HL-60 (cell line): ENCODE measurements at regions not wholly inside any gene's neighbourhood (a gene's known extent, or its start where the extent isn't known, plus 50 kb on each side); places are given as distances from the start of the nearest gene placed in this dataset.

Experiments
- GABPA ChIP-seq: IDR thresholded peaks from 2 replicates; pipeline ENCODE4 v1.6.1; 2012; ENCODE audit warnings: low read depth
- POLR2AphosphoS5 ChIP-seq: IDR thresholded peaks from 2 replicates; pipeline ENCODE4 v1.6.1; 2012; ENCODE audit warnings: low read depth
- SPI1 ChIP-seq: IDR thresholded peaks from 2 replicates; pipeline ENCODE4 v1.6.1; 2012; ENCODE audit warnings: low read depth, mild to moderate bottlenecking, borderline replicate concordance
- TF ChIP-seq, protein P1 (sequence below): IDR thresholded peaks from one replicate; pipeline ENCODE4 v1.5.1; 2011; ENCODE audit warnings: low read length, control low read depth, inconsistent platforms; ENCODE audit not compliant: insufficient read depth
- TF ChIP-seq, protein P2 (sequence below): IDR thresholded peaks from 2 replicates; pipeline ENCODE4 v1.6.1; 2012; ENCODE audit warnings: low read depth; ENCODE audit not compliant: insufficient replicate concordance

- no peak for TF ChIP-seq POLR2AphosphoS5
- TF ChIP-seq, protein P1, sequence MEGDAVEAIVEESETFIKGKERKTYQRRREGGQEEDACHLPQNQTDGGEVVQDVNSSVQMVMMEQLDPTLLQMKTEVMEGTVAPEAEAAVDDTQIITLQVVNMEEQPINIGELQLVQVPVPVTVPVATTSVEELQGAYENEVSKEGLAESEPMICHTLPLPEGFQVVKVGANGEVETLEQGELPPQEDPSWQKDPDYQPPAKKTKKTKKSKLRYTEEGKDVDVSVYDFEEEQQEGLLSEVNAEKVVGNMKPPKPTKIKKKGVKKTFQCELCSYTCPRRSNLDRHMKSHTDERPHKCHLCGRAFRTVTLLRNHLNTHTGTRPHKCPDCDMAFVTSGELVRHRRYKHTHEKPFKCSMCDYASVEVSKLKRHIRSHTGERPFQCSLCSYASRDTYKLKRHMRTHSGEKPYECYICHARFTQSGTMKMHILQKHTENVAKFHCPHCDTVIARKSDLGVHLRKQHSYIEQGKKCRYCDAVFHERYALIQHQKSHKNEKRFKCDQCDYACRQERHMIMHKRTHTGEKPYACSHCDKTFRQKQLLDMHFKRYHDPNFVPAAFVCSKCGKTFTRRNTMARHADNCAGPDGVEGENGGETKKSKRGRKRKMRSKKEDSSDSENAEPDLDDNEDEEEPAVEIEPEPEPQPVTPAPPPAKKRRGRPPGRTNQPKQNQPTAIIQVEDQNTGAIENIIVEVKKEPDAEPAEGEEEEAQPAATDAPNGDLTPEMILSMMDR, result no peak
- TF ChIP-seq, protein P2, sequence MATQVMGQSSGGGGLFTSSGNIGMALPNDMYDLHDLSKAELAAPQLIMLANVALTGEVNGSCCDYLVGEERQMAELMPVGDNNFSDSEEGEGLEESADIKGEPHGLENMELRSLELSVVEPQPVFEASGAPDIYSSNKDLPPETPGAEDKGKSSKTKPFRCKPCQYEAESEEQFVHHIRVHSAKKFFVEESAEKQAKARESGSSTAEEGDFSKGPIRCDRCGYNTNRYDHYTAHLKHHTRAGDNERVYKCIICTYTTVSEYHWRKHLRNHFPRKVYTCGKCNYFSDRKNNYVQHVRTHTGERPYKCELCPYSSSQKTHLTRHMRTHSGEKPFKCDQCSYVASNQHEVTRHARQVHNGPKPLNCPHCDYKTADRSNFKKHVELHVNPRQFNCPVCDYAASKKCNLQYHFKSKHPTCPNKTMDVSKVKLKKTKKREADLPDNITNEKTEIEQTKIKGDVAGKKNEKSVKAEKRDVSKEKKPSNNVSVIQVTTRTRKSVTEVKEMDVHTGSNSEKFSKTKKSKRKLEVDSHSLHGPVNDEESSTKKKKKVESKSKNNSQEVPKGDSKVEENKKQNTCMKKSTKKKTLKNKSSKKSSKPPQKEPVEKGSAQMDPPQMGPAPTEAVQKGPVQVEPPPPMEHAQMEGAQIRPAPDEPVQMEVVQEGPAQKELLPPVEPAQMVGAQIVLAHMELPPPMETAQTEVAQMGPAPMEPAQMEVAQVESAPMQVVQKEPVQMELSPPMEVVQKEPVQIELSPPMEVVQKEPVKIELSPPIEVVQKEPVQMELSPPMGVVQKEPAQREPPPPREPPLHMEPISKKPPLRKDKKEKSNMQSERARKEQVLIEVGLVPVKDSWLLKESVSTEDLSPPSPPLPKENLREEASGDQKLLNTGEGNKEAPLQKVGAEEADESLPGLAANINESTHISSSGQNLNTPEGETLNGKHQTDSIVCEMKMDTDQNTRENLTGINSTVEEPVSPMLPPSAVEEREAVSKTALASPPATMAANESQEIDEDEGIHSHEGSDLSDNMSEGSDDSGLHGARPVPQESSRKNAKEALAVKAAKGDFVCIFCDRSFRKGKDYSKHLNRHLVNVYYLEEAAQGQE, result no peak
- TF ChIP-seq GABPA, result no peak
- no peak for TF ChIP-seq SPI1
Observed at GRCh38 chr2:51213826-51214225, 181.9 kb upstream of the NRXN1 start.
